Vagina (tissue), 2 donors: ENCODE measurements at regions not wholly inside any gene's neighbourhood (a gene's known extent, or its start where the extent isn't known, plus 50 kb on each side); places are given as distances from the start of the nearest gene placed in this dataset.

Experiments used
- CTCF ChIP-seq, 3 experiments: fragments of 450-650 bp in 2 of 3; fragments of 200-600 bp in 1 of 3; sonication (generic) in 1 of 3; IDR thresholded peaks; one replicate each; pipeline ENCODE4 v1.5.1; 2017 to 2019; ENCODE audit warnings: antibody characterized with exemption in 3 of 3, mild to moderate bottlenecking in 2 of 3, moderate library complexity in 2 of 3
- POLR2A ChIP-seq, 2 donors: fragments of 450-650 bp; IDR thresholded peaks; one replicate each; pipeline ENCODE4 v1.6.1; 2017; ENCODE audit warnings: antibody characterized with exemption in 2 of 2, mild to moderate bottlenecking in 2 of 2, moderate library complexity in 2 of 2
- POLR2AphosphoS5 ChIP-seq, 2 donors: sonication (generic); formaldehyde crosslinking; IDR thresholded peaks; one replicate each; pipeline ENCODE4 v1.9.0; 2017; ENCODE audit warnings: antibody characterized with exemption in 2 of 2, mild to moderate bottlenecking in 2 of 2, low read depth in 1 of 2; ENCODE audit not compliant: insufficient read depth in 1 of 2

GRCh38 chr16:22710326-22710725, 103.6 kb upstream of the HS3ST2 start:
- no peak for TF ChIP-seq POLR2A (IDR thresholded peaks at IDR 0.05)
- TF ChIP-seq POLR2AphosphoS5 (IDR thresholded peaks at IDR 0.05; ENCODE audit: insufficient read depth in 1 of 2, low read depth in 1 of 2): no peak
- no peak for TF ChIP-seq CTCF (IDR thresholded peaks at IDR 0.05)
